ENCODE measurements at regions not wholly inside any gene's neighbourhood (a gene's known extent, or its start where the extent isn't known, plus 50 kb on each side); places are given as distances from the start of the nearest gene placed in this dataset.

GRCh38 chr2:220104871-220105351 lies 477.5 kb downstream of the SLC4A3 start:
- DNase-seq: peak; percentile 65
- H3K4me2 ChIP-seq (ENCODE audit: low read length): no peak overlapping the region

GRCh38 chr2:220106065-220106464 lies 478.6 kb downstream of the SLC4A3 start:
- Histone ChIP-seq H3K56ac (ENCODE audit: low read length) (no peak overlapping the region), H4K8ac (ENCODE audit: low read depth, low read length) (no peak overlapping the region), H2BK15ac (replicated peaks; ENCODE audit: low read depth) (no peak overlapping the region), H3K36me3 (ENCODE audit: control insufficient read depth, insufficient read depth, low read length) (no peaks in the 10 kb centered on the region), H3K4me2 (ENCODE audit: low read length) (no peak overlapping the region), H3K4ac (ENCODE audit: low read depth, low read length) (no peak overlapping the region), H3K9ac (ENCODE audit: low read length) (no peak overlapping the region), H3K27ac (ENCODE audit: low read depth, low read length) (no peak overlapping the region), H2BK120ac (ENCODE audit: low read depth, low read length) (no peak overlapping the region), H3K18ac (ENCODE audit: low read length) (no peak overlapping the region), H3K27me3 (ENCODE audit: insufficient read depth, low read length, poor library complexity) (no peaks in the 10 kb centered on the region), H3K79me1 (ENCODE audit: low read length) (no peaks in the 10 kb centered on the region), H3K79me2 (ENCODE audit: control insufficient read depth, insufficient read depth, low read length) (no peaks in the 10 kb centered on the region), H4K5ac (ENCODE audit: low read length) (no peak overlapping the region), H2BK5ac (ENCODE audit: low read length) (no peak overlapping the region), H3K4me3 (ENCODE audit: low read length) (no peak overlapping the region), H3K4me1 (ENCODE audit: control insufficient read depth, low read depth, low read length) (no peaks in the 10 kb centered on the region), H3K23ac (ENCODE audit: low read length) (no peak overlapping the region), H2AK5ac (ENCODE audit: low read length) (no peak overlapping the region)
- WGBS (ENCODE audit: extremely low coverage, insufficient coverage, low lambda C conversion rate): no CpG with 5 or more reads among the region's 2 CpGs
- DNase-seq: no peak

More at GRCh38 chr2:220104871-220105351, 477.5 kb downstream of the SLC4A3 start:
- no peak overlapping the region for H2BK5ac ChIP-seq (ENCODE audit: low read length)
- no peak overlapping the region for H3K4ac ChIP-seq (ENCODE audit: low read depth, low read length)
- H3K27ac ChIP-seq (ENCODE audit: low read depth, low read length): no peak overlapping the region
- no peak overlapping the region for H3K23ac ChIP-seq (ENCODE audit: low read length)
- no peak overlapping the region for H3K4me3 ChIP-seq (ENCODE audit: low read length)
- H2BK120ac ChIP-seq (ENCODE audit: low read depth, low read length): no peak overlapping the region
- H2BK15ac ChIP-seq (replicated peaks; ENCODE audit: low read depth): no peak overlapping the region
- H3K79me1 ChIP-seq (ENCODE audit: low read length): no peaks in the 10 kb centered on the region
- H3K18ac ChIP-seq (ENCODE audit: low read length): no peak overlapping the region
- no peaks in the 10 kb centered on the region for H3K36me3 ChIP-seq (ENCODE audit: control insufficient read depth, insufficient read depth, low read length)
- no peak overlapping the region for H4K8ac ChIP-seq (ENCODE audit: low read depth, low read length)
- no CpG with 5 or more reads among the region's 7 CpGs for WGBS (ENCODE audit: extremely low coverage, insufficient coverage, low lambda C conversion rate)
- H3K4me1 ChIP-seq (ENCODE audit: control insufficient read depth, low read depth, low read length): no peaks in the 10 kb centered on the region
- H2AK5ac ChIP-seq (ENCODE audit: low read length): no peak overlapping the region
- H4K5ac ChIP-seq (ENCODE audit: low read length): no peak overlapping the region
- no peaks in the 10 kb centered on the region for H3K79me2 ChIP-seq (ENCODE audit: control insufficient read depth, insufficient read depth, low read length)
- H3K9ac ChIP-seq (ENCODE audit: low read length): no peak overlapping the region
- no peaks in the 10 kb centered on the region for H3K27me3 ChIP-seq (ENCODE audit: insufficient read depth, low read length, poor library complexity)
- no peak overlapping the region for H3K56ac ChIP-seq (ENCODE audit: low read length)

GRCh38 chr2:220107380-220107791 lies 480.0 kb downstream of the SLC4A3 start:
- no peak overlapping the region for H2AK5ac ChIP-seq (ENCODE audit: low read length)
- WGBS (ENCODE audit: extremely low coverage, insufficient coverage, low lambda C conversion rate): no CpG with 5 or more reads among the region's 4 CpGs
- no peaks in the 10 kb centered on the region for H3K79me1 ChIP-seq (ENCODE audit: low read length)
- no peaks in the 10 kb centered on the region for H3K36me3 ChIP-seq (ENCODE audit: control insufficient read depth, insufficient read depth, low read length)
- H3K56ac ChIP-seq (ENCODE audit: low read length): no peak overlapping the region
- H3K4ac ChIP-seq (ENCODE audit: low read depth, low read length): no peak overlapping the region
- no peak overlapping the region for H3K27ac ChIP-seq (ENCODE audit: low read depth, low read length)
- no peaks in the 10 kb centered on the region for H3K4me1 ChIP-seq (ENCODE audit: control insufficient read depth, low read depth, low read length)
- no peak overlapping the region for H3K4me3 ChIP-seq (ENCODE audit: low read length)
- DNase-seq: no peak
- no peak overlapping the region for H3K18ac ChIP-seq (ENCODE audit: low read length)
- no peak overlapping the region for H3K23ac ChIP-seq (ENCODE audit: low read length)
- no peaks in the 10 kb centered on the region for H3K27me3 ChIP-seq (ENCODE audit: insufficient read depth, low read length, poor library complexity)
- H3K4me2 ChIP-seq (ENCODE audit: low read length): no peak overlapping the region
- H4K8ac ChIP-seq (ENCODE audit: low read depth, low read length): no peak overlapping the region
- H4K5ac ChIP-seq (ENCODE audit: low read length): no peak overlapping the region
- no peaks in the 10 kb centered on the region for H3K79me2 ChIP-seq (ENCODE audit: control insufficient read depth, insufficient read depth, low read length)
- H2BK15ac ChIP-seq (replicated peaks; ENCODE audit: low read depth): no peak overlapping the region
- H2BK5ac ChIP-seq (ENCODE audit: low read length): no peak overlapping the region
- H2BK120ac ChIP-seq (ENCODE audit: low read depth, low read length): no peak overlapping the region
- no peak overlapping the region for H3K9ac ChIP-seq (ENCODE audit: low read length)

GRCh38 chr2:220114443-220114842 lies 487.0 kb downstream of the SLC4A3 start:
- WGBS (ENCODE audit: extremely low coverage, insufficient coverage, low lambda C conversion rate): no CpG with 5 or more reads among the region's 1 CpG
- no peak overlapping the region for H2BK15ac ChIP-seq (replicated peaks; ENCODE audit: low read depth)
- H3K27ac ChIP-seq (ENCODE audit: low read depth, low read length): no peak overlapping the region

GRCh38 chr2:220117025-220117424 lies 489.6 kb downstream of the SLC4A3 start:
- Histone ChIP-seq H3K79me1 (ENCODE audit: low read length) (no peaks in the 10 kb centered on the region), H2AK5ac (ENCODE audit: low read length) (no peak overlapping the region), H3K27ac (ENCODE audit: low read depth, low read length) (no peak overlapping the region), H3K27me3 (ENCODE audit: insufficient read depth, low read length, poor library complexity) (no peaks in the 10 kb centered on the region), H3K4ac (ENCODE audit: low read depth, low read length) (no peak overlapping the region), H3K18ac (ENCODE audit: low read length) (no peak overlapping the region), H2BK120ac (ENCODE audit: low read depth, low read length) (no peak overlapping the region), H4K5ac (ENCODE audit: low read length) (no peak overlapping the region), H3K4me1 (ENCODE audit: control insufficient read depth, low read depth, low read length) (no peaks in the 10 kb centered on the region), H3K4me3 (ENCODE audit: low read length) (no peak overlapping the region), H3K4me2 (ENCODE audit: low read length) (no peak overlapping the region), H2BK5ac (ENCODE audit: low read length) (no peak overlapping the region), H4K8ac (ENCODE audit: low read depth, low read length) (no peak overlapping the region), H3K23ac (ENCODE audit: low read length) (no peak overlapping the region), H2BK15ac (replicated peaks; ENCODE audit: low read depth) (no peak overlapping the region), H3K79me2 (ENCODE audit: control insufficient read depth, insufficient read depth, low read length) (no peaks in the 10 kb centered on the region), H3K36me3 (ENCODE audit: control insufficient read depth, insufficient read depth, low read length) (no peaks in the 10 kb centered on the region), H3K56ac (ENCODE audit: low read length) (no peak overlapping the region), H3K9ac (ENCODE audit: low read length) (no peak overlapping the region)
- WGBS (ENCODE audit: extremely low coverage, insufficient coverage, low lambda C conversion rate): no CpG with 5 or more reads among the region's 5 CpGs
- no peak for DNase-seq

More at GRCh38 chr2:220114443-220114842, 487.0 kb downstream of the SLC4A3 start:
- Histone ChIP-seq H2BK5ac (ENCODE audit: low read length) (no peak overlapping the region), H2AK5ac (ENCODE audit: low read length) (no peak overlapping the region), H3K79me1 (ENCODE audit: low read length) (no peaks in the 10 kb centered on the region), H2BK120ac (ENCODE audit: low read depth, low read length) (no peak overlapping the region), H3K4me1 (ENCODE audit: control insufficient read depth, low read depth, low read length) (no peaks in the 10 kb centered on the region), H3K23ac (ENCODE audit: low read length) (no peak overlapping the region), H3K4me2 (ENCODE audit: low read length) (no peak overlapping the region), H4K5ac (ENCODE audit: low read length) (no peak overlapping the region), H4K8ac (ENCODE audit: low read depth, low read length) (no peak overlapping the region), H3K9ac (ENCODE audit: low read length) (no peak overlapping the region), H3K36me3 (ENCODE audit: control insufficient read depth, insufficient read depth, low read length) (no peaks in the 10 kb centered on the region), H3K79me2 (ENCODE audit: control insufficient read depth, insufficient read depth, low read length) (no peaks in the 10 kb centered on the region), H3K4ac (ENCODE audit: low read depth, low read length) (no peak overlapping the region), H3K27me3 (ENCODE audit: insufficient read depth, low read length, poor library complexity) (no peaks in the 10 kb centered on the region), H3K18ac (ENCODE audit: low read length) (no peak overlapping the region), H3K56ac (ENCODE audit: low read length) (no peak overlapping the region), H3K4me3 (ENCODE audit: low read length) (no peak overlapping the region)
- no peak for DNase-seq

GRCh38 chr2:220120041-220120440 lies 492.6 kb downstream of the SLC4A3 start:
- Histone ChIP-seq H2AK5ac (ENCODE audit: low read length) (no peak overlapping the region), H2BK120ac (ENCODE audit: low read depth, low read length) (no peak overlapping the region), H3K36me3 (ENCODE audit: control insufficient read depth, insufficient read depth, low read length) (no peaks in the 10 kb centered on the region), H2BK15ac (replicated peaks; ENCODE audit: low read depth) (no peak overlapping the region), H4K5ac (ENCODE audit: low read length) (no peak overlapping the region), H3K4ac (ENCODE audit: low read depth, low read length) (no peak overlapping the region), H3K4me1 (ENCODE audit: control insufficient read depth, low read depth, low read length) (no peaks in the 10 kb centered on the region), H3K23ac (ENCODE audit: low read length) (no peak overlapping the region), H3K4me2 (ENCODE audit: low read length) (no peak overlapping the region), H3K9ac (ENCODE audit: low read length) (no peak overlapping the region), H3K79me1 (ENCODE audit: low read length) (no peaks in the 10 kb centered on the region), H2BK5ac (ENCODE audit: low read length) (no peak overlapping the region), H3K4me3 (ENCODE audit: low read length) (no peak overlapping the region), H3K79me2 (ENCODE audit: control insufficient read depth, insufficient read depth, low read length) (no peaks in the 10 kb centered on the region), H3K27ac (ENCODE audit: low read depth, low read length) (no peak overlapping the region), H4K8ac (ENCODE audit: low read depth, low read length) (no peak overlapping the region), H3K27me3 (ENCODE audit: insufficient read depth, low read length, poor library complexity) (no peaks in the 10 kb centered on the region), H3K56ac (ENCODE audit: low read length) (no peak overlapping the region), H3K18ac (ENCODE audit: low read length) (no peak overlapping the region)
- WGBS (ENCODE audit: extremely low coverage, insufficient coverage, low lambda C conversion rate): no CpG with 5 or more reads among the region's 2 CpGs
- DNase-seq: no peak

Data from mesendoderm (in vitro differentiated cells).